Mesendoderm (in vitro differentiated cells): ENCODE measurements at regions not wholly inside any gene's neighbourhood (a gene's known extent, or its start where the extent isn't known, plus 50 kb on each side); places are given as distances from the start of the nearest gene placed in this dataset.

Experiments used
- DNase-seq: peaks from one replicate; pipeline ENCODE4 v3.0.0; 2013
- H2AK5ac ChIP-seq: 2 replicates; pipeline ENCODE4 v1.6.1; 2013; ENCODE audit warnings: low read length, inconsistent platforms
- H2BK120ac ChIP-seq: 2 replicates; pipeline ENCODE4 v1.6.1; 2013; ENCODE audit warnings: low read depth, mild to moderate bottlenecking, low read length, moderate library complexity, mixed read lengths
- H2BK15ac ChIP-seq: replicated peaks from 2 replicates; pipeline ENCODE4 v1.6.1; 2013; ENCODE audit warnings: low read depth, mild to moderate bottlenecking, moderate library complexity
- H2BK5ac ChIP-seq: 2 replicates; pipeline ENCODE4 v1.6.1; 2013; ENCODE audit warnings: low read length, inconsistent platforms
- H3K18ac ChIP-seq: 2 replicates; pipeline ENCODE4 v1.6.1; 2013; ENCODE audit warnings: mild to moderate bottlenecking, low read length, mixed read lengths
- H3K23ac ChIP-seq: one replicate; pipeline ENCODE4 v1.6.1; 2013; ENCODE audit warnings: low read length
- H3K27ac ChIP-seq: 2 replicates; pipeline ENCODE4 v1.5.1; 2013; ENCODE audit warnings: low read depth, mild to moderate bottlenecking, inconsistent platforms, low read length, moderate library complexity
- H3K27me3 ChIP-seq: 2 replicates; pipeline ENCODE4 v1.6.1; 2013; ENCODE audit warnings: low read length, control low read depth, mild to moderate bottlenecking, inconsistent platforms; ENCODE audit not compliant: insufficient read depth, poor library complexity
- H3K36me3 ChIP-seq: 2 replicates; pipeline ENCODE4 v1.6.1; 2013; ENCODE audit warnings: low read length, inconsistent platforms; ENCODE audit not compliant: control insufficient read depth, insufficient read depth
- H3K4ac ChIP-seq: one replicate; pipeline ENCODE4 v1.6.1; 2013; ENCODE audit warnings: low read depth, mild to moderate bottlenecking, low read length, moderate library complexity
- H3K4me1 ChIP-seq: 2 replicates; pipeline ENCODE4 v1.6.1; 2013; ENCODE audit warnings: low read depth, low read length, inconsistent platforms; ENCODE audit not compliant: control insufficient read depth
- H3K4me2 ChIP-seq: 2 replicates; pipeline ENCODE4 v1.6.1; 2013; ENCODE audit warnings: low read length
- H3K4me3 ChIP-seq: 2 replicates; pipeline ENCODE4 v1.5.1; 2013; ENCODE audit warnings: mild to moderate bottlenecking, low read length
- H3K56ac ChIP-seq: one replicate; pipeline ENCODE4 v1.6.1; 2013; ENCODE audit warnings: low read length
- H3K79me1 ChIP-seq: 2 replicates; pipeline ENCODE4 v1.6.1; 2013; ENCODE audit warnings: low read length, inconsistent platforms
- H3K79me2 ChIP-seq: 2 replicates; pipeline ENCODE4 v1.6.1; 2013; ENCODE audit warnings: mild to moderate bottlenecking, low read length; ENCODE audit not compliant: control insufficient read depth, insufficient read depth
- H3K9ac ChIP-seq: 2 replicates; pipeline ENCODE4 v1.6.1; 2013; ENCODE audit warnings: low read length, inconsistent platforms
- H4K5ac ChIP-seq: one replicate; pipeline ENCODE4 v1.6.1; 2013; ENCODE audit warnings: low read length
- H4K8ac ChIP-seq: one replicate; pipeline ENCODE4 v1.6.1; 2013; ENCODE audit warnings: low read depth, mild to moderate bottlenecking, control low read depth, low read length, moderate library complexity
- WGBS: extraction: QIAGEN DNeasy Blood & Tissue Kit; methylation state at CpG from one replicate; pipeline ENCODE4 v1.1.7; 2013; ENCODE audit warnings: low lambda C conversion rate, missing lambda C conversion rate; ENCODE audit not compliant: insufficient coverage; ENCODE audit errors: extremely low coverage; 5-methylcytosine and 5-hydroxymethylcytosine counted together

DNA sequence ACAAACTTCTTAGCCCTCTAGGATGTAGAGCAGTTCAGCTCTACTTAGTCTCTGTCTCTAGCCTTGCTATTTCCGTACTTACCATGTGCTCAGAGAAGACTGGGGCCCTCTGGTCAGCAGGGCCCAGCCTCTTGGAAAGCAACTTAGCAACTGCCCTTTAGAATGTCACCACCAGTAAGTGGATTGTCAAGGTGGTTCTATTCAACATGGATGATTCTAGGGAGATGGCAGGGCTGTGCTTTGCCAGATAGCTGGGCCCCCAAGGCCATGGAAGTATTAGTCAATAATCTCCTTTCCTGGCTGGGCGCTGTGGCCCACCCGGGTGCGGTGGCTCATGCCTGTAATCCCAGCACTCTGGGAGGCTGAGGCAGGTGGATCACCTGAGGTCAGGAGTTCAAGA is 177.6 kb upstream of the MVB12B start:
- Histone ChIP-seq H3K4me2 (no peak overlapping the region), H2BK15ac (no peak overlapping the region), H3K56ac (no peak overlapping the region), H2AK5ac (no peak overlapping the region), H3K4me3 (no peak overlapping the region), H4K5ac (no peak overlapping the region), H3K36me3 (no peaks in the 10 kb centered on the region), H3K4me1 (no peaks in the 10 kb centered on the region), H3K9ac (no peak overlapping the region), H3K23ac (no peak overlapping the region), H3K79me2 (no peaks in the 10 kb centered on the region), H3K4ac (no peak overlapping the region), H2BK5ac (no peak overlapping the region), H3K18ac (no peak overlapping the region), H4K8ac (no peak overlapping the region), H2BK120ac (no peak overlapping the region), H3K79me1 (no peaks in the 10 kb centered on the region), H3K27ac (no peak overlapping the region), H3K27me3 (no peaks in the 10 kb centered on the region)
- no peak for DNase-seq
- no CpG with 5 or more reads among the region's 4 CpGs for WGBS

- Histone ChIP-seq H3K23ac (no peak overlapping the region), H3K4me3 (no peak overlapping the region), H3K56ac (no peak overlapping the region), H4K5ac (no peak overlapping the region), H2BK5ac (no peak overlapping the region), H3K4me2 (no peak overlapping the region), H3K9ac (no peak overlapping the region), H3K4ac (no peak overlapping the region), H3K36me3 (no peaks in the 10 kb centered on the region), H3K18ac (no peak overlapping the region), H3K79me2 (no peaks in the 10 kb centered on the region), H2BK15ac (no peak overlapping the region), H2BK120ac (no peak overlapping the region), H4K8ac (no peak overlapping the region), H2AK5ac (no peak overlapping the region), H3K4me1 (no peaks in the 10 kb centered on the region), H3K79me1 (no peaks in the 10 kb centered on the region), H3K27me3 (no peaks in the 10 kb centered on the region), H3K27ac (no peak overlapping the region)
- peak; percentile 46 for DNase-seq
- no CpG with 5 or more reads among the region's 2 CpGs for WGBS
These were observed 177.0 kb upstream of the MVB12B start for GRCh38 chr9:126149661-126150060.

DNA sequence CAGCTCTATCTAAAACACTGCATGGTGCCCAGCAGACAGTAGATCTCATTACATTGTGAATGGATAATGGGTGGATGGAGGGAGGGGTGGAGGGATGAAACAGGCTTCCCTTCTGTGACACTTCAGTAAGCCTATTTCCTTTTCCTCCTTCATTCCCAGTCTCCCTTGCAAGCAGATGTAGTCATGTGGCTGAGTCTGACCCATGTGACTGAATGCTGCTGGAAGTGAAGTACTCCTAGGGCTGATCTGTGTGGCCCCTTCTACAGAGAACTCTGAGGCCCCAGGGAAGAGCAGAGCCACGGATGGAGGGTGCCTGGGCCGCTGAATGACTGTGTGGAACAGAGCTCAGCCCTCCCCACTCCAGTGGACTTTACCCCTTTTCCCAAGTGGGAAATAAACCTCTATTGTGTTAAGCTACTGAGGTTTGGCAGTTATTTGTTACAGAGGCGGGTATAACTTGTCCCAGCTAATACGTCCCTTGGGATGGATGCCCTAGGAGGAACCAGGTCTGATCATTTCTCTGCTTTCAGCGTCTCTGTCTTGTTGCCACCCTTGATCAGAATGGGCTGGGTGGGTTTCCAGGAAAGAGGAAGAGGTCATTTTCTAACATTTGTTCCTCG is 176.1 kb upstream of the MVB12B start:
- H4K8ac ChIP-seq, result no peak overlapping the region
- no peak overlapping the region for H2BK120ac ChIP-seq
- no peak overlapping the region for H3K9ac ChIP-seq
- no peaks in the 10 kb centered on the region for H3K4me1 ChIP-seq
- no peak overlapping the region for H4K5ac ChIP-seq
- no peak overlapping the region for H3K4me2 ChIP-seq
- no peak overlapping the region for H3K18ac ChIP-seq
- H3K27ac ChIP-seq, result no peak overlapping the region
- H2AK5ac ChIP-seq, result no peak overlapping the region
- no peaks in the 10 kb centered on the region for H3K79me2 ChIP-seq
- no peak overlapping the region for H3K56ac ChIP-seq
- no peak overlapping the region for H3K23ac ChIP-seq
- no peaks in the 10 kb centered on the region for H3K27me3 ChIP-seq
- H2BK5ac ChIP-seq, result no peak overlapping the region
- no peak overlapping the region for H3K4me3 ChIP-seq
- H2BK15ac ChIP-seq, result no peak overlapping the region
- DNase-seq, result peak; percentile 78
- no peak overlapping the region for H3K4ac ChIP-seq
- no CpG with 5 or more reads among the region's 6 CpGs for WGBS
- H3K79me1 ChIP-seq, result no peaks in the 10 kb centered on the region
- H3K36me3 ChIP-seq, result no peaks in the 10 kb centered on the region

- no peak overlapping the region for H3K23ac ChIP-seq
- no peak overlapping the region for H2BK15ac ChIP-seq
- H3K4me1 ChIP-seq, result no peaks in the 10 kb centered on the region
- H2BK120ac ChIP-seq, result no peak overlapping the region
- no peak overlapping the region for H3K27ac ChIP-seq
- no CpG with 5 or more reads among the region's 14 CpGs for WGBS
- H3K27me3 ChIP-seq, result no peaks in the 10 kb centered on the region
- DNase-seq, result no peak
- no peak overlapping the region for H2BK5ac ChIP-seq
- H4K8ac ChIP-seq, result no peak overlapping the region
- H3K4me2 ChIP-seq, result no peak overlapping the region
- no peak overlapping the region for H3K9ac ChIP-seq
- H4K5ac ChIP-seq, result no peak overlapping the region
- H2AK5ac ChIP-seq, result no peak overlapping the region
- H3K79me1 ChIP-seq, result no peaks in the 10 kb centered on the region
- H3K4ac ChIP-seq, result no peak overlapping the region
- H3K18ac ChIP-seq, result no peak overlapping the region
- no peak overlapping the region for H3K4me3 ChIP-seq
- no peaks in the 10 kb centered on the region for H3K79me2 ChIP-seq
- no peaks in the 10 kb centered on the region for H3K36me3 ChIP-seq
- H3K56ac ChIP-seq, result no peak overlapping the region
These were observed 175.5 kb upstream of the MVB12B start for GRCh38 chr9:126151031-126151685.

GRCh38 chr9:126151686-126152134 is 174.9 kb upstream of the MVB12B start:
- Histone ChIP-seq H3K23ac (no peak overlapping the region), H3K27ac (no peak overlapping the region), H3K36me3 (no peaks in the 10 kb centered on the region), H4K8ac (no peak overlapping the region), H2BK120ac (no peak overlapping the region), H2AK5ac (no peak overlapping the region), H3K79me2 (no peaks in the 10 kb centered on the region), H3K4me2 (no peak overlapping the region), H3K27me3 (no peaks in the 10 kb centered on the region), H2BK5ac (no peak overlapping the region), H3K79me1 (no peaks in the 10 kb centered on the region), H3K56ac (no peak overlapping the region), H4K5ac (no peak overlapping the region), H3K18ac (no peak overlapping the region), H3K4me1 (no peaks in the 10 kb centered on the region), H3K4me3 (no peak overlapping the region), H2BK15ac (no peak overlapping the region), H3K9ac (no peak overlapping the region), H3K4ac (no peak overlapping the region)
- no CpG with 5 or more reads among the region's 5 CpGs for WGBS
- DNase-seq, result no peak
